ENCODE measurements at regions not wholly inside any gene's neighbourhood (a gene's known extent, or its start where the extent isn't known, plus 50 kb on each side); places are given as distances from the start of the nearest gene placed in this dataset.

GRCh38 chr11:87812571-87813365, 362.5 kb downstream of the RAB38 start:
- Histone ChIP-seq H3K79me2 (ENCODE audit: insufficient read depth, low read length) (no peaks in the 10 kb centered on the region), H3K4me2 (ENCODE audit: low read length) (no peak overlapping the region), H3K4me1 (ENCODE audit: control insufficient read depth in 1 of 2, insufficient read depth in 2 of 2, low read length in 2 of 2) (no peaks in the 10 kb centered on the region), H2AFZ (ENCODE audit: low read depth, low read length, poor library complexity, severe bottlenecking) (no peak overlapping the region), H3K9me2 (ENCODE audit: insufficient read depth) (no peaks in the 10 kb centered on the region), H3K9me3 (ENCODE audit: control insufficient read depth in 1 of 2, insufficient read depth in 1 of 2, low read depth in 1 of 2, low read length in 2 of 2) (no peaks in the 10 kb centered on the region), H3K27ac (ENCODE audit: low read depth, low read length) (no peak overlapping the region), H4K20me1 (ENCODE audit: insufficient read depth) (no peaks in the 10 kb centered on the region), H3K9ac (ENCODE audit: low read length) (no peak overlapping the region), H3K36me3 (ENCODE audit: control insufficient read depth in 1 of 2, insufficient read depth in 2 of 2, low read length in 2 of 2) (no peaks in the 10 kb centered on the region), H3K27me3 (ENCODE audit: insufficient read depth, low read length) (no peaks in the 10 kb centered on the region), H3K4me3 (replicated peaks in 1 of 2; ENCODE audit: low read depth in 1 of 2, low read length in 2 of 2) (no peak overlapping the region)
- POLR2A ChIA-PET, result no interaction called here
- BruUV-seq (replicated peaks), result no TSS peak
- intact Hi-C loops (cut with micrococcal nuclease), result no loop called here
- RAD21 ChIA-PET (ENCODE audit: low non-redundant PET in 1 of 2, low total read pairs in 2 of 2, uncharacterized antibody in 2 of 2, unreplicated experiment in 2 of 2), result no interaction called here
- no peak for TF ChIP-seq EGR1 (IDR thresholded peaks at IDR 0.05; ENCODE audit: low read depth)
- TF ChIP-seq TCF7L2 (IDR thresholded peaks at IDR 0.05; ENCODE audit: borderline replicate concordance, extremely low read depth, insufficient read depth, insufficient read length), result no peak
- TF ChIP-seq SRF (IDR thresholded peaks at IDR 0.05; ENCODE audit: low read depth), result no peak
- no peak for TF ChIP-seq EZH2phosphoT487 (IDR thresholded peaks at IDR 0.05; ENCODE audit: borderline replicate concordance)
- TF ChIP-seq POLR2AphosphoS5 (IDR thresholded peaks at IDR 0.05; ENCODE audit: low read depth, low read length), result no peak
- no peak for TF ChIP-seq ZNF274 (IDR thresholded peaks at IDR 0.05; ENCODE audit: low read depth, low read length)
- TF ChIP-seq EZH2 (IDR thresholded peaks at IDR 0.05), result no peak
- CTCF ChIA-PET, result no interaction called here
- ATAC-seq (no peak), DNase-seq (ENCODE audit: low read depth, low spot score) (no peak)

GRCh38 chr11:87810486-87810885, 364.8 kb downstream of the RAB38 start:
- ATAC-seq (no peak), DNase-seq (ENCODE audit: low read depth, low spot score) (no peak)
- Histone ChIP-seq H3K27me3 (ENCODE audit: insufficient read depth, low read length) (no peaks in the 10 kb centered on the region), H3K9ac (ENCODE audit: low read length) (no peak overlapping the region), H4K20me1 (ENCODE audit: insufficient read depth) (no peaks in the 10 kb centered on the region), H3K4me2 (ENCODE audit: low read length) (no peak overlapping the region), H3K9me3 (ENCODE audit: control insufficient read depth in 1 of 2, insufficient read depth in 1 of 2, low read depth in 1 of 2, low read length in 2 of 2) (no peaks in the 10 kb centered on the region), H3K4me3 (replicated peaks in 1 of 2; ENCODE audit: low read depth in 1 of 2, low read length in 2 of 2) (no peak overlapping the region), H3K27ac (ENCODE audit: low read depth, low read length) (no peak overlapping the region), H3K79me2 (ENCODE audit: insufficient read depth, low read length) (no peaks in the 10 kb centered on the region), H2AFZ (ENCODE audit: low read depth, low read length, poor library complexity, severe bottlenecking) (no peak overlapping the region), H3K9me2 (ENCODE audit: insufficient read depth) (no peaks in the 10 kb centered on the region), H3K4me1 (ENCODE audit: control insufficient read depth in 1 of 2, insufficient read depth in 2 of 2, low read length in 2 of 2) (no peaks in the 10 kb centered on the region), H3K36me3 (ENCODE audit: control insufficient read depth in 1 of 2, insufficient read depth in 2 of 2, low read length in 2 of 2) (no peaks in the 10 kb centered on the region)
- BruUV-seq (replicated peaks), result no TSS peak
- CTCF ChIA-PET, result no interaction called here
- RAD21 ChIA-PET (ENCODE audit: low non-redundant PET in 1 of 2, low total read pairs in 2 of 2, uncharacterized antibody in 2 of 2, unreplicated experiment in 2 of 2), result no interaction called here
- TF ChIP-seq ZFX (IDR thresholded peaks at IDR 0.05) (no peak), POLR2AphosphoS5 (IDR thresholded peaks at IDR 0.05; ENCODE audit: low read depth, low read length) (no peak), ATF3 (IDR thresholded peaks at IDR 0.05) (no peak), SIN3A (IDR thresholded peaks at IDR 0.05; ENCODE audit: low read depth) (no peak), FOSL1 (IDR thresholded peaks at IDR 0.05; ENCODE audit: low read depth) (no peak), ZNF274 (IDR thresholded peaks at IDR 0.05; ENCODE audit: low read depth, low read length) (no peak), EZH2phosphoT487 (IDR thresholded peaks at IDR 0.05; ENCODE audit: borderline replicate concordance) (no peak), TCF7L2 (IDR thresholded peaks at IDR 0.05; ENCODE audit: borderline replicate concordance, extremely low read depth, insufficient read depth, insufficient read length) (no peak), EGR1 (IDR thresholded peaks at IDR 0.05; ENCODE audit: low read depth) (no peak), CBX3 (IDR thresholded peaks at IDR 0.05; ENCODE audit: low read depth) (no peak), SRF (IDR thresholded peaks at IDR 0.05; ENCODE audit: low read depth) (no peak), JUND (IDR thresholded peaks at IDR 0.05) (no peak)
- POLR2A ChIA-PET, result no interaction called here
- intact Hi-C loops (cut with micrococcal nuclease), result no loop called here

Data from HCT116 (cell line).